ENCODE measurements at regions not wholly inside any gene's neighbourhood (a gene's known extent, or its start where the extent isn't known, plus 50 kb on each side); places are given as distances from the start of the nearest gene placed in this dataset.
"Not testable (repeated sequence)": the region's sequence is repeated elsewhere in the genome, so short reads cannot be mapped to it uniquely, and the experiment has no call there.

- ATAC-seq; H3K4me1 Mint-ChIP-seq; POLR2A ChIA-PET; CTCF ChIA-PET; H3K27ac Mint-ChIP-seq; H3K36me3 Mint-ChIP-seq; H3K4me3 Mint-ChIP-seq; H3K27me3 Mint-ChIP-seq (ENCODE audit: low read depth); DNase-seq (ENCODE audit: low spot score): not testable (repeated sequence)
- peaks cover 24% of the 10 kb centered on the region for H3K9me3 Mint-ChIP-seq
Measured at GRCh38 chr17:61539728-61540127, 51.3 kb downstream of the NACA2 start.

DNA sequence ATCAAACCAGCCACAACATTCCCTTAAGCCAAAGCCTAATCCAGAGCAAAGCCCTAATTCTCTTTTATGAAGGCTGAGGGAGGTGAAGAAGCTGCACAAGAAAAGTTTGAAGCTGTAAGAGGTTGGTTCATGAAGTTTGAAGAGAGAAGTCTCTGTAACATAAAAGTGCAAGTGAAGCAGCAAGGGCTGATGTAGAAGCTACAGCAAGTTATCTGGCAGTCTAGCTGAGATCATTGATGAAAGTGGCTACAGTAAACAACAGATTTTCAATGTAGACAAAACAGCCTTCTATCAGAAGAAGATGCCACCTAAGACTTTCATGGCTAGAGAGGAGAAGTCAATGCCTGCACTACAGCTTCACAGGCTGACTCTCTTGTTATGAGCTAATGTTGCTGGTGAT, 52.5 kb downstream of the NACA2 start:
- Mint-ChIP-seq H3K36me3 (no peaks in the 10 kb centered on the region; the same call in 1 of the 2 replicates), H3K9me3 (peaks cover 24% of the 10 kb centered on the region), H3K27ac (no peak overlapping the region), H3K4me3 (no peak overlapping the region), H3K27me3 (ENCODE audit: low read depth) (no peaks in the 10 kb centered on the region), H3K4me1 (no peaks in the 10 kb centered on the region)
- ATAC-seq (no peak), DNase-seq (ENCODE audit: low spot score) (no peak)
- POLR2A ChIA-PET = interaction anchor here (0.7 kb wide), 1 partner anchor 60 kb away, joined by 3 read pairs; no protein-coding TSS in a partner anchor
- TF ChIP-seq CTCF (IDR thresholded peaks at IDR 0.05) (no peak), PRDM15 (CRISPR knock-in tag; IDR thresholded peaks at IDR 0.05) (no peak), ARID4B (CRISPR knock-in tag; IDR thresholded peaks at IDR 0.05; ENCODE audit: borderline replicate concordance) (no peak), PRRX2 (CRISPR knock-in tag; IDR thresholded peaks at IDR 0.05) (no peak), MXD4 (CRISPR knock-in tag; IDR thresholded peaks at IDR 0.05; ENCODE audit: borderline replicate concordance) (no peak), FOXP1 (CRISPR knock-in tag; IDR thresholded peaks at IDR 0.05; ENCODE audit: borderline replicate concordance) (no peak), ZBTB21 (CRISPR knock-in tag; IDR thresholded peaks at IDR 0.05; ENCODE audit: borderline replicate concordance) (no peak), TCF7 (CRISPR knock-in tag; IDR thresholded peaks at IDR 0.05; ENCODE audit: low read depth) (no peak), NFYB (CRISPR knock-in tag; conservative IDR thresholded peaks at IDR 0.05; ENCODE audit: low read depth) (no peak), ZNF416 (CRISPR knock-in tag; IDR thresholded peaks at IDR 0.05) (no peak), AR (CRISPR knock-in tag; IDR thresholded peaks at IDR 0.05) (no peak), NFE2L1 (CRISPR knock-in tag; IDR thresholded peaks at IDR 0.05) (no peak)
- TF ChIP-seq, protein P1, sequence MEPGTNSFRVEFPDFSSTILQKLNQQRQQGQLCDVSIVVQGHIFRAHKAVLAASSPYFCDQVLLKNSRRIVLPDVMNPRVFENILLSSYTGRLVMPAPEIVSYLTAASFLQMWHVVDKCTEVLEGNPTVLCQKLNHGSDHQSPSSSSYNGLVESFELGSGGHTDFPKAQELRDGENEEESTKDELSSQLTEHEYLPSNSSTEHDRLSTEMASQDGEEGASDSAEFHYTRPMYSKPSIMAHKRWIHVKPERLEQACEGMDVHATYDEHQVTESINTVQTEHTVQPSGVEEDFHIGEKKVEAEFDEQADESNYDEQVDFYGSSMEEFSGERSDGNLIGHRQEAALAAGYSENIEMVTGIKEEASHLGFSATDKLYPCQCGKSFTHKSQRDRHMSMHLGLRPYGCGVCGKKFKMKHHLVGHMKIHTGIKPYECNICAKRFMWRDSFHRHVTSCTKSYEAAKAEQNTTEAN (CRISPR knock-in tag; IDR thresholded peaks at IDR 0.05) = no peak
- TF ChIP-seq, protein P2, sequence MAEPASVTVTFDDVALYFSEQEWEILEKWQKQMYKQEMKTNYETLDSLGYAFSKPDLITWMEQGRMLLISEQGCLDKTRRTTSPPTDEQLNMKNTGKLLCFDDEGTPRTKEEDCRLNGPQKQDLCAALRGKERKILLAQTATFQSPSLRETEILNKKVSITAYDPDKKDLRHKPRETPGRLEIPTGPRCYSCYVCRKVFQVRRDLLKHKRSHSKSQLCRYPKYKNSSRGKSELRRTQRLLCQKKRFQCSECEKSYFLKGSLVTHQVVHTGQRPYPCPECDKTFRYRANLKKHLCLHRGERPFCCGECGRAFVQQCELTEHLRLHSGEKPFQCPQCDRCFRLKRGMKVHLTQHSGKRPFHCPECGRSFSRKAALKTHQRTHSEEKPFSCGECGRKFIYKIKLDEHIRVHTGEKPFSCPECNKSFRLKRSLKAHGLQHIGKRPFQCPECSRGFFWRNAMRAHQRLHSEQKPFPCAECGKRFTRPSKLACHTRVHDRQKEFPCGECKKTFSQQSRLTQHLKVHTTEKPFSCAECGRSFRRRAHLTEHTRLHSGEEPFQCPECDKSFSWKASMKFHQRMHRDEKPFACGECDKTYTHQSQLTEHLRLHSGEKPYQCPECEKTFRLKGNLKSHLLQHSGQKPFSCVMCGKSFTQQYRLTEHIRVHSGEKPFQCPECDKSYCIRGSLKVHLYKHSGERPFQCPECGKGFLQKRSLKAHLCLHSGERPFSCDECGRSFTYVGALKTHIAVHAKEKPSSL (CRISPR knock-in tag; conservative IDR thresholded peaks at IDR 0.05) = no peak
- TF ChIP-seq, protein P3, sequence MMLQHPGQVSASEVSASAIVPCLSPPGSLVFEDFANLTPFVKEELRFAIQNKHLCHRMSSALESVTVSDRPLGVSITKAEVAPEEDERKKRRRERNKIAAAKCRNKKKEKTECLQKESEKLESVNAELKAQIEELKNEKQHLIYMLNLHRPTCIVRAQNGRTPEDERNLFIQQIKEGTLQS (CRISPR knock-in tag; conservative IDR thresholded peaks at IDR 0.05) = no peak
- TF ChIP-seq, protein P4, sequence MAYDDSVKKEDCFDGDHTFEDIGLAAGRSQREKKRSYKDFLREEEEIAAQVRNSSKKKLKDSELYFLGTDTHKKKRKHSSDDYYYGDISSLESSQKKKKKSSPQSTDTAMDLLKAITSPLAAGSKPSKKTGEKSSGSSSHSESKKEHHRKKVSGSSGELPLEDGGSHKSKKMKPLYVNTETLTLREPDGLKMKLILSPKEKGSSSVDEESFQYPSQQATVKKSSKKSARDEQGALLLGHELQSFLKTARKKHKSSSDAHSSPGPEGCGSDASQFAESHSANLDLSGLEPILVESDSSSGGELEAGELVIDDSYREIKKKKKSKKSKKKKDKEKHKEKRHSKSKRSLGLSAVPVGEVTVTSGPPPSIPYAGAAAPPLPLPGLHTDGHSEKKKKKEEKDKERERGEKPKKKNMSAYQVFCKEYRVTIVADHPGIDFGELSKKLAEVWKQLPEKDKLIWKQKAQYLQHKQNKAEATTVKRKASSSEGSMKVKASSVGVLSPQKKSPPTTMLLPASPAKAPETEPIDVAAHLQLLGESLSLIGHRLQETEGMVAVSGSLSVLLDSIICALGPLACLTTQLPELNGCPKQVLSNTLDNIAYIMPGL (CRISPR knock-in tag; IDR thresholded peaks at IDR 0.05) = no peak
- CTCF ChIA-PET = no interaction called here

Data from WTC11 (cell line).